H4 (cell line): ENCODE measurements at regions not wholly inside any gene's neighbourhood (a gene's known extent, or its start where the extent isn't known, plus 50 kb on each side); places are given as distances from the start of the nearest gene placed in this dataset.
A peak's percentile ranks its signal among the peaks of the same experiment; 100 is the strongest.

Experiments
- DNase-seq: peaks from one replicate; pipeline ENCODE4 v3.0.0-alpha.2; 2015; ENCODE audit warnings: low spot score

GRCh38 chr13:84080748-84081530, 198.7 kb upstream of the SLITRK1 start:
- no peak for DNase-seq

DNA sequence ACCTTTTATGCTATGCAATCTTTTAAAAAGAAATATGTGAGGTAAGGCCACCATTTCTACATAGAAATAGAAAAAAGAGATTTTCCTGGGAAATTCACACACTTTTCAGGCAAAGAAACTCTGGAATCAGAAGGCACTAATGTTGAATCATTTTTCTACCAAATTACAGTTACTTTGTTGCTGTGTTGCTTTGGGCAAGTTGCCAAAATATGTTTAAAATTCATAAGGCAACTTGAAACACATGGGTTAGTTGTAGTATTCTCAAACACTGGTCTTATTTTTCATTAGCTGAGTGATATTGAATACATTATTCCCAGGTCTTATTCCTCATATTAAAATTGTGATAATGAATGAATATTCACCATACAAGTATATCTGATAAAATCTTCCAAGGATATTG, 195.0 kb upstream of the SLITRK1 start:
- DNase-seq, result no peak

- no peak for DNase-seq
Measured at GRCh38 chr13:84076280-84076679, 194.0 kb upstream of the SLITRK1 start.

DNA sequence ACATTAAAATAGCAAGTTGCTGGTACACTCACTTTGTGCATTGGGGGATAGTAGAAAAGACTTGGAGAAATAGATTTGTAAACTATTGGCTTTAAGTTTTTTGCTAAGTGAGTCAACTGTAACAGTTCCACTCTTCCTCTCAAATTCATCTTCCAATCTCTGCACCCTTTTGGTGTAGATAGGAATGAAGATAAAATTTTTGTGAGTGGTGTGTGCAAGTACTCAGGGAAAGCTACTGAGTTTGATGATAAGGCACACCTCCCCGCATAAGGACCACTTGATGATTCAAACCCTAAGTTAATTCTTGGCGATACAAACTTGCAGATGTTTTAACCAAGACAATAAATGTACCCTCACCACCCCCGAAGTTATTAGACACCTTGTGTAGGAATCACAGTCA, 168.3 kb upstream of the SLITRK1 start:
- DNase-seq, result no peak

DNA sequence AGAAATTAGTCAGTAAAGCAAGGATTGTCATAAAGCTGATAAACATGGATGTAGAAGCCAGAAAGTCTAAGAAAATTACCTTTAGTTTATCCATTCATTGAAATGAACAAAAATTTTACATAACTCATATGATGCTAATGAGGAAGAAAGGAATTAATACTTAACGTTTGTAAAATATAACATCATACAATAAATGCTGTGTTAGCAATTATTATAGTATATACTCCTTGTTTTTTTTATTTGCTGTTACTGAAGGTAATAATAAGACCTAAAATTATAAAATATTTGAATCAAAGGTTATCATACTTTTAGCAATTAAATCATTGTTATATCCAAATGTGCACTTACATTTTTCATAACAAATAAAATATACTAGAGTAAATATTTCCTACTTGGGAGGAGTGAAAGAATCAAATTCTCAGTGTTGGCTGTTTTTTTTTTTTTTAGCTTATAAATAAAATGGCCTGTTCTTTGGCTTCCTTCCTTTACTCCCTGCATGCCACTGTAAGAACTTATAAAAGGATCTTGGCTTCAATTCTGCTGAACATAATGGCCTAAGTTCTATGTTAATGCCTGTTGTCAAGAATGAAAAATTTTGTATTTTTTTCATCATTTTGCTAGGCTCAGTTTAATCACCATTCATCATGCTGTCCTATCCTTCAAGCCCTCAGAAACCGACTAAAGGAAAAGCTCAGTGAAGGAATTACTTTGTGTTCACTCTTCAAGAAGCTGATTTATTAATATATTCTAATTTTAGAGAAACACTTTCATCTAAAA, 167.4 kb upstream of the SLITRK1 start:
- DNase-seq, result no peak

- no peak for DNase-seq
Measured at GRCh38 chr13:84044805-84045204, 162.5 kb upstream of the SLITRK1 start.

- no peak for DNase-seq
Measured at GRCh38 chr13:84038001-84038400, 155.7 kb upstream of the SLITRK1 start.

DNA sequence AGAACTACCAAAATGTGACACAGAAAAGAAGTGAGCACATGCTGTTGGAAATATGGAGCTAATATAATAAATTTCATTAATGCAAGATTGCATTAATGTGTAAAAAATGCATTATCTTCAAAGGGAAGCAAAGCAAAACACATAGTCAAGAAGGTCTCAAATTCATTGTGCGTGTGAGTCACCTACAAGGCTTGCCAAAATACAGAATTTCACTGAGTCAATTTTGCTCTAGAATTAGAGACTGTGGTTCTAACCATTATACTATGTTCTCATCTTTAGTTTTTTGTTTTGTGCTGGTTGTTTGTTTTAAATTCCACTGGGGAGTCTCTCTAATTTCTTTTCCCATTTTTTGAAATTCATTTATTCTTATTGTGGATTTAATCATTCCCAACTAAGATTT, 149.8 kb upstream of the SLITRK1 start:
- DNase-seq, result no peak

DNA sequence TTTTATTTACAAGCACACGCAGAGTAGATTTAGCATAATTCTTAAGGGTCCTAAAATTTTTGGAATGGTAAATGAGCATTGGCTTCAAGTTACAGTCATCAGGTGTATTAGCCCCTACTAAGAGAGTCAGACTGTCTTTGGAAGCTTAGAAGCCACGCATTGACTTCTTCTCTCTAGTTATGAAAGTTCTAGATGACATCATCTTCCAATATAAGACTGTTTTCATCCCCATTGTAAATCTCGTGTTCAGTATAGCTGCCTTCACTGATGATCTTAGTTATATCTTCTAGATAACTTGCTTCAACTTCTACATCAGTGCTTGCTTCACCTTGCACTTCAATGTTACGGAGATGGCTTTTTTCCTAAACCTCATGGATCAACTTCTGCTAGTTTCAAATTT, 148.8 kb upstream of the SLITRK1 start:
- DNase-seq, result no peak

GRCh38 chr13:84029396-84029795, 147.1 kb upstream of the SLITRK1 start:
- DNase-seq, result peak; percentile 10

DNA sequence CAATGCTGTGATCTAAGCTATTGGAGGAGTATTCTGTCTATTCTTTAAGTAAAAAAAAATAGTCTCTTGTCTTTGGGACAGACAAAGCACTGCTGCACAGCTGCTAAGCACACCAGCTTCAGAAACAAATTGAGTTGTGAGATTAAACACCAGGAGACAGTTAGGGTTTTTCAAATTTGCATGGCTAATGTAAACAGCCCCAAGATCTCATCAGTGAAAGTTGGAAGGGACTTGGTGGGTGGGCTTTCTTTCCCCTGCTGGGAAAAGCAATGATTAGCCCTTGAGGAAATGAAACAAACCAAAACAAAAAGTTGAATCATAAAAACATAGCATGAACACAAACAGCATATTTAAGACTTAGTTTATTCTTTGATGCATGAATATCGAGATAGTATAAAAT, 143.6 kb upstream of the SLITRK1 start:
- no peak for DNase-seq

GRCh38 chr13:83996415-83996814, 114.1 kb upstream of the SLITRK1 start:
- no peak for DNase-seq

GRCh38 chr13:83995930-83996329, 113.7 kb upstream of the SLITRK1 start:
- peak; percentile 39 for DNase-seq

DNA sequence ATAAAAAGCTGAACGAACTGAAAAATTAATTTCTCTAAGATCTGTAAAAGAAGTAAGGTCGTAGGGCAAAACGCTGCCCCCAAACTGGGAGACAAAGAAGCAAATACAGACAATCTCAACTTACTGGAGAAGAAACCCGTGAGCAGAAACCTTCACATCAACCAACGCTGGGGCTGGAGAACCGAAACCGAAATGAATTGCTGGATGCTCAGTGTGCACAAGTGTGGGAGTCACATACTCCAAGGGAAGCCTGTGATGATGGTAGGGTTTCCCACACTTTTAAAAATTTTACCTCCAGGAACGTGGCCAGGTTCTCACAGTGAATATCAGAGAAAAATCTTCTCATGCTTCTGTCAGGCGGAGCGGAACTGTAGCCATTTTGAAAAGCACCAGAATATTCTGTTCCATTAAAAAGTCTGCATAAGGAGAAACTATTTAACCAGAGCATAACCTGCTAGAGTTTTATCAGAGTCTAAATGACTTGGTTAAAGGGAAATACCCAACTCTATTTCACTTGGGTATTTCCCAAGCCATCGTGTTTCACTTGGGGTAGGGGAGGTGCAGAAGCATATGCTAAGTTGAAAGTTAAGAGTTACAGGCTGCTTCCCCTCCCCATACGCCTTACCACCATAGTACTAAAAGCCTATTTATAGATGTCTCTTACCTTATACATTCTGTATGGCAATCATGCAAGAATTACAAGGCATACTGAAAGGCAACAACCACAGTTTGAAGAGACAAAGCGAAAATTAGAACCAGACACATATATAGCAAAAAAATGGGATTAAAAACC, 110.5 kb upstream of the SLITRK1 start:
- DNase-seq, result peak; percentile 14

GRCh38 chr13:83987394-83987793, 105.1 kb upstream of the SLITRK1 start:
- no peak for DNase-seq

DNA sequence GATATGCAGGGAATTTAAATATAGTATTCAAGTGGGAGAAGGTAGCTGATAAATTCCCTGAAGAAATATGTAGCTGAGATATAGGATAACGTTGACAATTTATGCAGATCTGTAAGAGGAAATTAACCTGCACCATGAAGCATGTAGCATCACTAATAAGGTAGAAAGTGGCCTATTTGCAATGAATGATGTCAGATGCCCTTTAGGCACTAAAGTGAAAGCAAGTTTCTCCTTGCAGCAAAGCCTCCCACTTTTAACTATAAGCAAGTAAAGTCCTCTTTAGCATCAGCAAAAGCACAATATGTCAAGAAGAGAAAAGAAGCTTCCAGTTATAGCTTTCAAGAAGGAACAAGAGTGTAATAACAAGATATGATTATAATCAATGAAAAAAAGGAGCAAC, 102.5 kb upstream of the SLITRK1 start:
- DNase-seq, result no peak

GRCh38 chr13:83980331-83980730, 98.1 kb upstream of the SLITRK1 start:
- no peak for DNase-seq

GRCh38 chr13:83975655-83976165, 93.4 kb upstream of the SLITRK1 start:
- no peak for DNase-seq

DNA sequence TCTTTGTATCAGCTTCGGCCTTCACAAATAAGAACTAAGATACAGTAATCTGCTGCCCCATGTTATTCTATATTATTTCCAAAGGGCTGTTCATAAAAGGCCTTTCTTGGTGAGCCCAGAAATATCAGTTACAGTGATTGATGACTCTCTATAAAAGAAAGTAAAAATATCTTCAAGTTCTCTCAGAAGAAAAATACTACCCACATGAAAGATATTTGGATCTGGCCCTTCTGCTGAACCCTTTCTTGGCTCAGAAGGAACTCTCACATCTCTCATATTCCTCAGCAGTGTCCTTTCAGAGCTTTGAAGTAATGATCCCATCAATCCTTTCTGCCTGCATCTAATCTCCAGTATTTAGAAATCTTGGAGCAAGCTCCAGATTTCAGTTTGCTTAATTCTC, 76.3 kb upstream of the SLITRK1 start:
- no peak for DNase-seq

DNA sequence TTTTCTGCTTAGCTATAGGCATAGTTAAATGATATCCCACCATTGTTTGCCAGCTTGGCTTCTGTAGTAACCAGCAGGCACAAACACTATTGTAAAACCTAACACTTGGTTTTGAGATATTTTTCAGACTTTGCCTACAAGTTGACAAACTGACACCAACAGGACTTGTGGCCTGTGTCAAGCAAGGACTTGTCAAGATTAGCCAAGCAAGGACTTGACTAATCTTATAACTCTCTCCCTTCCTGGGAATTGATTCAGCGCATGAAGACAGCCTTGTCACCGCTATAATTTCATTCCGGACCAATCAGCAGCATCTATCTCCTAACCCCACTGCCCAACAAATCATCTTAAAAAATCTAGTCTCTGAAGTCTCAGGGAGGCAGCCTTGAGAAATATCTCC, 72.7 kb upstream of the SLITRK1 start:
- DNase-seq, result no peak

DNA sequence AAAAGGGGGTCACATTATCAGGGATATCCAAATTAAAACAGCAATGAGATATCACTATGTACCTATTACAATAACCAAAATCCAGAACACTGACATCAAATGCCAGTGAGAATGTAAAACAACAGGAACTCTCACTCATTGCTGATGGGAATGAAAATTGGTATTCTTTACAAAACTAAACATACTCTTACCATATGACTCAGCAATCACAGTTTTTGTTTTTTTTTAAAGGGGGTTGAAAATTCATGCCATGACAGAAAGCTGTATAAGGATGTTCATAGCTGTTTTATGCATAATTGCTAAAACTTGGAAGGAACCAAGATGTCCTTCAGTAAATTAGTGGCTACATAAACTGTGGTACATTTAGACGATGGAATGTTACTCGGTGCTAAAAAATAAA, 71.6 kb upstream of the SLITRK1 start:
- no peak for DNase-seq

DNA sequence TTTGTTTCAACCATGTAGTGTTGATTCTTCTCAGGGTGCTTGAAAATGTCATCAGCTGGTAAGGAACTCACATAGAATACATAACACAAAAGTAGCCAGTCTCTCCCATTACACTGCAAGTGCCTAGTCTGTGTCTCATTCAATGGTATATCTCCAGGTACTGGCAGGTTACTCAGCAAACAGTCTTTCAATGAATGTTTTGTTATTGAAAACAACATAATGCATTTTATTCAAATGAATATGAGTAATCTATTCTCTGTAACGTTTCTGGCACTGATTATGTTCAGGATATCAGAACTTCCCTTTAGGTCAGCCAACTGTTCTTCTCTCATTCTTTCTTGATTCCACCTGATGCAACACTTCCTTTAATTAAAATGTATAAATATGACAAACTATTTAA, 68.0 kb upstream of the SLITRK1 start:
- DNase-seq, result no peak
